NCI-H510A (cell line): ENCODE measurements at regions not wholly inside any gene's neighbourhood (a gene's known extent, or its start where the extent isn't known, plus 50 kb on each side); places are given as distances from the start of the nearest gene placed in this dataset.

ENCODE experiments used
- DNase-seq: peaks from one replicate; lab custom pipeline; 2025; lab: John Stamatoyannopoulos, UW

DNA sequence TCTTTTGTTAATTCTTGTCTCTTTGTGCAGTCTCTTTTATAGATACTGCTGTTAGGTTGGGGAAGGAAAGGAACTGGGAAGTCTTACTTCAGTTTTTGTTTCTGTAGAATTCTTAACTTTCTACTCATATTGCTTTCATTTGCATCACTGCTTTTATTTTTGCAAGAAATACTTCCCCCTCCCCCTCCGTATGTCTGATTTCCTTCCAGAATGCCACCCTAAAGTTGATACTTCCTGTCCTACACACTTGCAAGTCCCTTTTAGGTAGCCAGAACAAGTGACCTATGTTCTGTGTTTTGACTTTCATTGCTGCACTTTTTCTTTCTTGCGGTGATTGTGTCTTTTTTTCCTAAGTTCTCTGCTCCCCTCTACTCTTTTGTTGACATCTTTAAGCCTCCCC, 477.4 kb downstream of the RSL24D1 start:
- no peak for DNase-seq

DNA sequence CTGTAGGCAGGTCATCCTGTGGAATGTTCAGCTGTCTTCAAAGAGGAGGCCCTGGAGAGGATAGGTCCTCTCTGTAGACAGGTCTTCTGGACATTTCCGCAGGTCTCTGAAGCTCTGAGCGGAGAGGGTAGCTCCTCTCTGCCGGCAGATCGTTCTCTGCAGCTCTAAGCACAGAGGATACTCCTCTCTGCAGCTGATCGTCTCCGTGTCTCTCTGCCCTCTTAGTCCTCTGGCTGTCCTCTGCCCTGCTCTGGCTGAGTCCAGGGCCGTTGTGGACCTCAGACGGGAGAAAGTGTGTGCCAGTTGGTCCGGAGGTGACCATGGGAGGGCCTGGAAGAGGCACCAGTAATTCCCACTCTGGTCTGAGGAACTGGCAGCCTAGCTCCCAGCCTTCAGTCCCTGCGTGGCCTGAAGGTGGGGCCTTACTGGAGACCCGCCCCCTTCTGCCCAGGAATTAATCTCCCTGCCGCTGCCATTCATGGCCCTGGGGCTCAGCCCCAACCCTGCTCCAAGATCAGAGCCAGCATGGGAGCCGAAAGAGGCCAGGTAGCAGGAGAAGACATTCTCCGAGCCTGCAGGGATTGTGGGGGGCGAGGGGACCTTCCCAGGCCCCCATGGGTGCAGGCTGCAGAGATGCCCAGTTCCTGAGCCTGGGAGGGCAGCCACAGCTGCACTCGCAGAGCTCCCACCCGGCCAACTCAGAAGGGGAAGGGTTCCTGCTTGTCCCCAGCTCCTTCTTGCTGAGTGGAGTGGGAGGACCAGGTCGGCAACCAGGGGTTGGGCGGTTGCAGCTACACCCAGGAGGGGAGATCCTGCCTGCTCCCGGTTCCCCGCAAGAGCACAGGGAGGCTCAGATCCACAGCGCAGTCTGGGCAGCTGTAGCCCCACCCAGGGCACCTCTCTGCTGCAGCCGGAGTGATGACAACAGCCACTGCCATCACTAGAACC, 488.7 kb downstream of the RSL24D1 start:
- no peak for DNase-seq

DNA sequence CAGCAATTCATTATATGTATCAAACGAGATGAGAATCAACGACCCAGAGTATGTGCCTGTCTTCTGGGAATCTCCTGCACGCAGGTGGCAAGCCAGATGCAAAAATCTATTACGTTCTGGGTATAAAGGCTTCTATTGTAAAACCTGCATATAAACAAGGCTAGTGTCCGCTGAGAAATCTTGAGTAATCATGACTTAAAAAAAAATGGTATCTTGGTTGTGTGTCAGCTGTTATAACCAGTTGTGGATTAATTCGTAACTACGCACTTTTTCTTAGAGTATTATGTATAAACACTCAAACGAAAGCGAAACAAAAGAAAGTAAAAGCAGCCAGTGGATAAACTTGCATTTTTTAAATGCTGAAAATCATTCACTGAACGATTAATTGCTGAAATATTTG, 509.1 kb downstream of the RSL24D1 start:
- DNase-seq, result no peak
